ENCODE measurements at regions not wholly inside any gene's neighbourhood (a gene's known extent, or its start where the extent isn't known, plus 50 kb on each side); places are given as distances from the start of the nearest gene placed in this dataset.

DNA sequence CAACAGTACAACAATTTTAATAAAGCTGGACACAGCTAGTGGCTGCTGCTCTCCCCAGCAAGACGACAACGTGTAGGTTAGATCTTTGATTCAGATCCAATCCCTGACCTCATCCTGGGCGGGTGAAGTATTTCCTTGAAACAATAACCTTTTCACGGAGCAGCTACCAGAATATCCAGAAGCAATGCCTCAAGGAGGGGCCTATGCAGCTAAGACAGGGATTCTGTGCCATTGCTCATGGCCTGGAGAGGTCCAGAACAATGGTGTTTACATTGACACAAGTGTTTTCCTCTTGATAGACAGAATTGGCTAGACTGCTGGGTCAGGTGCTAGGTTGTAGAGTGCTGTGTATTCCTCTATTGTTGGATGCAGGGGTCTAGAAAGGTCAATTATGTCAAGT is 520.1 kb downstream of the BCL11A start:
- Histone ChIP-seq H3K9ac (ENCODE audit: low read length) (no peak overlapping the region), H3K27ac (ENCODE audit: low read depth, low read length) (no peak overlapping the region), H3K27me3 (ENCODE audit: control insufficient read depth, insufficient read depth, low read length) (no peaks in the 10 kb centered on the region), H3K4me1 (ENCODE audit: control insufficient read depth, insufficient read depth, low read length) (no peaks in the 10 kb centered on the region), H3K36me3 (ENCODE audit: control insufficient read depth, insufficient read depth, low read length) (no peaks in the 10 kb centered on the region), H3K4me3 (ENCODE audit: low read length) (no peak overlapping the region)

DNA sequence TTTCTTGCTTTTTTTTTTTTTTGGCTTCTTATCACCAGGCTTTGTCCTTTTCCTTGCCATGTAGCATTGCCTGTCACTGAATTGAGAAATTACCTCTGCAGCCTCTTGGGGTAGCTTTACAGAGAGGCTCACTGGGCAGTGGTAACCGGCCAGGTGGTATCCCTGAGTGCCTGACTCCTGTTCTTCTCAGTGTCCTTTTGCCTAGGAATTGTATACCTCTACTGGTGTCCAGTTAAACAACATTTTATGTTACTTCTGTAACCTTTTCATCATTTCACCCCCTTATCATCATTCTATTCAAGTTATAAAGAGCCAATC is 523.9 kb downstream of the BCL11A start:
- H3K27ac ChIP-seq (ENCODE audit: low read depth, low read length), result no peak overlapping the region
- no peaks in the 10 kb centered on the region for H3K36me3 ChIP-seq (ENCODE audit: control insufficient read depth, insufficient read depth, low read length)
- no peaks in the 10 kb centered on the region for H3K27me3 ChIP-seq (ENCODE audit: control insufficient read depth, insufficient read depth, low read length)
- H3K4me1 ChIP-seq (ENCODE audit: control insufficient read depth, insufficient read depth, low read length), result no peaks in the 10 kb centered on the region
- no peak overlapping the region for H3K4me3 ChIP-seq (ENCODE audit: low read length)
- no peak overlapping the region for H3K9ac ChIP-seq (ENCODE audit: low read length)

DNA sequence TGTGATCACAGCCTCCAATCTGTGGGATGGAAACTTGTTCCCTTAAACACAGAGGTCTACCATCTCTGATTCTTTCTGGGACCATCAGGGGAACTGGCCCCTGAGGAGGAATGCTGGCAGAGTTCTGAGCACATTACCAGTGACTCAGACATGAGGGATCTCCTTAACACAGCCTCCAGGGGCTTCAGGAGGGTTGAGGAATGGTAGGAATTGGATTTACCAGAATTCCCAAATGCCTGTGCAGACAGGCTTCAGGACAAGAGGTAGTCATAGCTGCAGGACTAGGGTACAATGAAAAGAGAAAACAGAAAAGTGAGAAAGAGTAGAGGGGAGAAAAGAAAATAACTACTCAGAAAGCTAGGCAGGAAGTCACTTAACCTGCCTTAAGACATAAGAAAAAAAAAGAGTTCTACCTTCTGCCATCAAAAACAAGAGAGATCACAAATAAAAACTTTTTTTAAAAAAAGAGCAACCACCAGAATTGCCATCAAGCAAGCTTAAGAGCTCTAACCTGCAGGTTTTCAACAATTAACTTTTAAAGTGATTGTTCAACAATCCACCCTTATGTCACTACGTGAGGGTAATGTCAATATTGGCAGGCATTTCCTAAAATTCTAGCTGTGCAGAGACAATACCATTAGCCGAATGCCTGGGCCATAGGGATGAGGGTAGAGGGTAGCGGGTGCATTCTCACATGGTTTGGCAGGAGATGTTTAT is 524.4 kb downstream of the BCL11A start:
- H3K4me1 ChIP-seq (ENCODE audit: control insufficient read depth, insufficient read depth, low read length), result no peaks in the 10 kb centered on the region
- H3K27me3 ChIP-seq (ENCODE audit: control insufficient read depth, insufficient read depth, low read length), result no peaks in the 10 kb centered on the region
- H3K9ac ChIP-seq (ENCODE audit: low read length), result no peak overlapping the region

DNA sequence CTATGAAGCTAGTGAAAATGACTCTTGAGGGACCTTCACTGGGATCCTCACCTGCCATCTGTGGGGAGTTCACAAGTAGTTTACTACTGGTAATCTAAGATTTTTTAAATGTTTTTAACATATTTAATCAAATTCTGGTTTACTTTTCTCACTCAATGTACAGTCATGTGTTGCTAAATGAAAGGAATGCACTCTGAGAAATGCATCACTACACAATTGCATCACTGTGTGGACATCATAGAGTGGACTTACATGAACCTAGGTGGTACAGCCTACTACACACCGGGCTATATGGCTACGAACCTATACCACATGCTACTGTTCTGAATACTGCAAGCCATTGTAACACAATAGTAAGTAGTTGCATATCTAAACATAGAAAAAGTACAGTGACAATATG is 528.0 kb downstream of the BCL11A start:
- no peaks in the 10 kb centered on the region for H3K27me3 ChIP-seq (ENCODE audit: control insufficient read depth, insufficient read depth, low read length)
- H3K9ac ChIP-seq (ENCODE audit: low read length), result no peak overlapping the region

More for the DNA sequence above, 524.4 kb downstream of the BCL11A start:
- Histone ChIP-seq H3K27ac (ENCODE audit: low read depth, low read length) (no peak overlapping the region), H3K4me3 (ENCODE audit: low read length) (no peak overlapping the region), H3K36me3 (ENCODE audit: control insufficient read depth, insufficient read depth, low read length) (no peaks in the 10 kb centered on the region)

DNA sequence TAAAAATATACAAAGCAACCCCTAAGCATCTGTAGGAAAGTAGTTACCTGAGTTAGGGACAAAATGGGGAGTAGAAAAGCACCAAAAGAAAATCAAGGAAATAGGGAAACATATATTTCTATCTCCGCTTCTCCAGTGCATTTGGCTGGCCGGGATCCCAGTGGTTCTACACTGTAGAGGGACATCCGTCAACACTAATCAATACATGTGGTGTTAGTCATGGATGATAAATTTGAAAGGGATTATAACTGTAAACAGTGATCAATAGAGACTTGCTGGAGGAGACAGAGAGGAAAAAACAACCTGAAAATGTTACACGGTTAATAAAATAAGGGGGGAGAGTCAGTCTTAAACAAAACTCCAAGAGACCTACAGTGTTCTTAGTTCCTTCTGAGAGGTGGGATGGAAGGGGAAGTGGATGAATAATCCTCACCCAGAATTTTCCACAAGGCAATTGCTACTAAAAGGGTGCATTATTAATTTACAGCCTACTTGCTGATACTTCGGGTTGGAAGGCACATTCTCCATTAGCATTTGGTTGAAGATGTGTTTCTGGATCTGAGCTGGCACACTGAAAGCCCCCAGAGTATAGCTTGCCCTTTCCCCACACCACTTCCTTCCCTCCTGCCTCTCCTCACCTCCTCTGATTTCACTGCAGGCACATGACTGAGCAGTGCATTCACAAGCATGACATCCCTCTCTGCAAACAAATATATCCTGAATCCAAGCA is 530.0 kb downstream of the BCL11A start:
- no peak overlapping the region for H3K4me3 ChIP-seq (ENCODE audit: low read length)
- H3K9ac ChIP-seq (ENCODE audit: low read length), result no peak overlapping the region
- H3K4me1 ChIP-seq (ENCODE audit: control insufficient read depth, insufficient read depth, low read length), result no peaks in the 10 kb centered on the region
- no peaks in the 10 kb centered on the region for H3K27me3 ChIP-seq (ENCODE audit: control insufficient read depth, insufficient read depth, low read length)
- H3K27ac ChIP-seq (ENCODE audit: low read depth, low read length), result no peak overlapping the region
- no peaks in the 10 kb centered on the region for H3K36me3 ChIP-seq (ENCODE audit: control insufficient read depth, insufficient read depth, low read length)

More for the DNA sequence above, 528.0 kb downstream of the BCL11A start:
- Histone ChIP-seq H3K27ac (ENCODE audit: low read depth, low read length) (no peak overlapping the region), H3K4me3 (ENCODE audit: low read length) (no peak overlapping the region), H3K4me1 (ENCODE audit: control insufficient read depth, insufficient read depth, low read length) (no peaks in the 10 kb centered on the region), H3K36me3 (ENCODE audit: control insufficient read depth, insufficient read depth, low read length) (no peaks in the 10 kb centered on the region)

DNA sequence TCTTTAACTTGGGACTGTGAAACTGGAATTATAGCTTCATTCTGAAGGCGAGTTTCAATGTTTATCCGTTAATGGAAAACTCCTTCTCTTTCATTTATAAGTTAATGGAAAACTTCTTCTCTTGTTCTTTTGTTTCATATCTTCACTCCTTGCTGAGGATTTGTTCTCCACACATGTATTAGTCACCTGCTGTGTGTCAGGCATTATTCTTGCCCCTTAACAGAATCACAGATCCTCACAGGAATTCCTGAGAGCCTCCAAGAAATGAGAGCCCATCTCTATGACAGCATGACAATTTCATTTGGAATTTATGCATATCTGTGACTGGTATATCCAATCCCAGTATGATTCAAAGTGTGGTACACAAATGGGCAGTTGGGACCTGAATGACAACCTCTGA is 545.8 kb downstream of the BCL11A start:
- Histone ChIP-seq H3K36me3 (ENCODE audit: control insufficient read depth, insufficient read depth, low read length) (no peaks in the 10 kb centered on the region), H3K27me3 (ENCODE audit: control insufficient read depth, insufficient read depth, low read length) (no peaks in the 10 kb centered on the region), H3K4me1 (ENCODE audit: control insufficient read depth, insufficient read depth, low read length) (no peaks in the 10 kb centered on the region), H3K4me3 (ENCODE audit: low read length) (no peak overlapping the region), H3K27ac (ENCODE audit: low read depth, low read length) (no peak overlapping the region), H3K9ac (ENCODE audit: low read length) (no peak overlapping the region)

DNA sequence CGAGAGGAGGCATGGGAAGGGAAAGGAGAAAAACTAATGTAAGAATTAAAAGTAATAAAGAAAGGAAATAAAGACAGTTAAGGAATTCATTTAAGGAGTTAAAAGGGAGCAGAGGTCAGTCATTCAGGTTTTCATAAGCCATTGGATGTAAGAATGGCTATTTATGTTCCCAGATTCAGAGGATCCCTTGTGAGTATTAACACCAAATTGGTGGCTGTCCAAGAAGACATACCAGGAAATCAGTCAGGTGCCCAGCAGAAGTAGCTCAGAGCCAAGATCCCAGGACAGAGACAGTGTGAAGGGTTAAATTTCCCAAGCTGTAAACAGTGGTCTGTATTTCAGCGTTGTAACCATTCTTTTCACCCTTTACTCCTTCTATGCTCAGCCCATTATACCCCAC is 550.4 kb downstream of the BCL11A start:
- Histone ChIP-seq H3K4me1 (ENCODE audit: control insufficient read depth, insufficient read depth, low read length) (no peaks in the 10 kb centered on the region), H3K27me3 (ENCODE audit: control insufficient read depth, insufficient read depth, low read length) (no peaks in the 10 kb centered on the region), H3K9ac (ENCODE audit: low read length) (no peak overlapping the region), H3K4me3 (ENCODE audit: low read length) (no peak overlapping the region), H3K27ac (ENCODE audit: low read depth, low read length) (no peak overlapping the region), H3K36me3 (ENCODE audit: control insufficient read depth, insufficient read depth, low read length) (no peaks in the 10 kb centered on the region)

DNA sequence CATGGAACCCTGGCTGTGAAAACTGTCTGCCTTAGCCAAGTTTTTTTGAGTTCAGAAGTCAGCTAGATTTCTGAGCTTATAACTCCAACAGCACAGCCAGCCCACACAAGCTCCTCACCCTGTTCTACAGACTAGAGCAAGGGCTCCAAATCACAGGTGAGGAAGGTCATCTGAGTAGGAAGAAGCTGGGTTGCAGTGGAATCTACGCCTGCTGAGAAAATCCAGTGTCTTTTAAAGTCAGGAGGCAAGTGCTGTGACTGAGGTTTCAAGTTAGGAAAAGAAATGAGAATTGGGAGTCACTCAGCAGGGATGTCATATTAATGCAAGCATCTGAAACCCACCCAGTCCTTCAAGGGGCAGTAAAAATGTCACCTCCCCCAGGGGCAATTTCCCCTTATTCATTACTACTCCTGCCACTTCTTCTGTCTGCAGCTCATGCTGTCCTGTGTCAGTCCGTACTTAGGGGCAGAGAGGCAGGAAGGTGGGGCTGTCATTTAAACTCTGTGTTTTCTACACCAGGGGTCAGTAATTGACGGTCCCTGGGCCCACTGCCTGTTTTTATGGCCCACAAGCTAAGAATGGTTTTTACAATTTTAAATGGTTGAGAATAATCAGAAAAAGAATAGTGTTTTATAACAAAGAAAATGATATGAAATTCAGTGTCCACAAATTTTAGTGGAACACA is 551.1 kb downstream of the BCL11A start:
- H3K4me3 ChIP-seq (ENCODE audit: low read length), result no peak overlapping the region
- H3K9ac ChIP-seq (ENCODE audit: low read length), result no peak overlapping the region
- no peaks in the 10 kb centered on the region for H3K27me3 ChIP-seq (ENCODE audit: control insufficient read depth, insufficient read depth, low read length)
- no peaks in the 10 kb centered on the region for H3K4me1 ChIP-seq (ENCODE audit: control insufficient read depth, insufficient read depth, low read length)
- H3K36me3 ChIP-seq (ENCODE audit: control insufficient read depth, insufficient read depth, low read length), result no peaks in the 10 kb centered on the region
- H3K27ac ChIP-seq (ENCODE audit: low read depth, low read length), result no peak overlapping the region

DNA sequence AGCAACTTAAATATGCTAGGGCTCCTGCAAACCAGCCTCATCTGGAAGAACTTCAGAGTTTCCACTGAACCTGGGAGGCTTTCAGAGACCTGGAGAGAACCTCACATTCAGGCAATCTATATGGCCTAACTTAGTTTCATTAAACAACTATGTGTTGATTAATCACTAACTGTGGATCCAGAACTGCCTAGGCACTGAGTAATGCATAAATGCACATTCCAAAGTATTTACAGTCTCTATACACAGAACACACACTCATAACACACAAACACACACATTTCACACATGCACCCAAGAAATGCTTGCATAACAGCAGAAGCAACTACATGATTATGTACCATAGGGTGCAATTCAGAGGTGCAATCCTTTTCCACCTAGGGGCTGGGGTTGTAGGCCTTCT is 552.8 kb downstream of the BCL11A start:
- Histone ChIP-seq H3K4me1 (ENCODE audit: control insufficient read depth, insufficient read depth, low read length) (no peaks in the 10 kb centered on the region), H3K27me3 (ENCODE audit: control insufficient read depth, insufficient read depth, low read length) (no peaks in the 10 kb centered on the region), H3K9ac (ENCODE audit: low read length) (no peak overlapping the region), H3K27ac (ENCODE audit: low read depth, low read length) (no peak overlapping the region), H3K36me3 (ENCODE audit: control insufficient read depth, insufficient read depth, low read length) (no peaks in the 10 kb centered on the region), H3K4me3 (ENCODE audit: low read length) (no peak overlapping the region)

DNA sequence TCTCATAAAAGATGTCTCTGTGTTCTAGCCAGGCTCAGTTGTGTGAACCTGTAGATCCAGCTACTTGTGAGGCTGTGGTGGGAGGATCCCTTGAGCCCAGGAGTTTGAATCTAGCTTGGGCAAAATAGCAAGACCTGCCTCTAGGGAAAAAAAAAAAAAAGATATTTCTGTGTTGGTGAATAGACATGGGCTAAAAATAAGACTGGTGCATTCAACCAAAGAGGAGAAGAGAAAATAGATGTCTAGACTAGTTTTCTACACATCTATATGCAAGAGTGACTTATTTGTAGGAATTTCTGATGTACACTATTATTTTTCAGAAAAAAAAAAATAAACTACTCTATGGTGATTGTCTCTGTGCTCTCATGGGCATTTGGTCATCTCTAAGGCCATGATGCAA is 555.1 kb downstream of the BCL11A start:
- H3K4me1 ChIP-seq (ENCODE audit: control insufficient read depth, insufficient read depth, low read length), result no peaks in the 10 kb centered on the region

DNA sequence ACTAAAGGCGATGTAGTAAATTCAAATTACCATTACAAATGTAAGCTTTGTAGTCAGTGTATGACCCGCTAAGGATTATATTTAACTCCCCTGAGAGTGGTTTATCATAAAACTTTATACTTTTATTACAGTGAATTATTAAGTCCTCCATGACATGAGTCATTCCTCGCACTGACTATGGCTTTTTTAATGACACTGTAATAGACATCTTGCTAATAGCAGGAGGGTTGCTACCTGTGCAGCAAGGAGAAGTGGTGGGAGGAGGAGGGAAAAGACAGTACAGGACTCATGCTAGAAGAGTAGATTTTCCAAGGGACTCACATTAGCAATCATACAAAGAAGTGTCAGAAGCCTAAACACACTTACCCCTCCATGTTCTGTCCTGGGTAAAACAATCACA is 556.1 kb downstream of the BCL11A start:
- Histone ChIP-seq H3K27ac (ENCODE audit: low read depth, low read length) (no peak overlapping the region), H3K36me3 (ENCODE audit: control insufficient read depth, insufficient read depth, low read length) (no peaks in the 10 kb centered on the region), H3K27me3 (ENCODE audit: control insufficient read depth, insufficient read depth, low read length) (no peaks in the 10 kb centered on the region), H3K4me1 (ENCODE audit: control insufficient read depth, insufficient read depth, low read length) (no peaks in the 10 kb centered on the region), H3K9ac (ENCODE audit: low read length) (no peak overlapping the region), H3K4me3 (ENCODE audit: low read length) (no peak overlapping the region)

More for the DNA sequence above, 555.1 kb downstream of the BCL11A start:
- Histone ChIP-seq H3K27me3 (ENCODE audit: control insufficient read depth, insufficient read depth, low read length) (no peaks in the 10 kb centered on the region), H3K9ac (ENCODE audit: low read length) (no peak overlapping the region), H3K36me3 (ENCODE audit: control insufficient read depth, insufficient read depth, low read length) (no peaks in the 10 kb centered on the region), H3K4me3 (ENCODE audit: low read length) (no peak overlapping the region), H3K27ac (ENCODE audit: low read depth, low read length) (no peak overlapping the region)

DNA sequence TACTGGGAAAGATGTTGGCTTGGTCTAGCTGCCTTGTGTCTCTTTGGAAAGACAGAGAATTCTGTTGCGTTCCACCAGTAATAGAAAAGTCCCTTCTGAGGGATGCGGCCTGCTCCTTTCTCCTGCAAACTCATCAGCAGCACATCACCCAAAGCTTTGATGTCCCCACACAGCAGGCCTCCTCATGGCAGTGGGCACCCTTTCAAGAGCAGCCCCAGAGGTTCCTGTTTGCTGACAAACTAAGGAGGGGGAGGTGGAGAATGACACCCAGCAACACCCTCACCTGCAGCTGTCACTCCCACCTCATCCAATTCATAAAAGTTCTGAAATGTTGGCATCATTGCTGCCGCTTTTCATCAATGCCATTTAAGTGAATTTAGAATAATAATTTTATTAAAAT is 556.6 kb downstream of the BCL11A start:
- Histone ChIP-seq H3K4me1 (ENCODE audit: control insufficient read depth, insufficient read depth, low read length) (no peaks in the 10 kb centered on the region), H3K27me3 (ENCODE audit: control insufficient read depth, insufficient read depth, low read length) (no peaks in the 10 kb centered on the region), H3K27ac (ENCODE audit: low read depth, low read length) (no peak overlapping the region), H3K36me3 (ENCODE audit: control insufficient read depth, insufficient read depth, low read length) (no peaks in the 10 kb centered on the region), H3K4me3 (ENCODE audit: low read length) (no peak overlapping the region), H3K9ac (ENCODE audit: low read length) (no peak overlapping the region)

Measured in rectal smooth muscle tissue (tissue), 1 donor.